K562 (cell line): ENCODE measurements at regions not wholly inside any gene's neighbourhood (a gene's known extent, or its start where the extent isn't known, plus 50 kb on each side); places are given as distances from the start of the nearest gene placed in this dataset.

ENCODE experiments used
- ATAC-seq: fragments of 200-7000 bp; cut with Tn5 transposase; 3 replicates; pipeline ENCODE4 v1.9.1; 2020; ENCODE audit warnings: moderate library complexity
- BruUV-seq: library from RNA; stranded (reverse); fragments of 400-500 nt; replicated peaks from 2 replicates; lab custom pipeline; 2021; lab: Mats Ljungman, UMichigan
- CTCF ChIA-PET: fragments of 300-600 bp; formaldehyde crosslinking; extraction: SDS; loops from one replicate; lab custom pipeline; 2021; ENCODE audit warnings: low intra/inter-chr PET ratio; lab: Yijun Ruan, JAX
- POLR2A ChIA-PET: fragments of 300-600, 350-650 bp; sonication (Branson Sonifier 250); formaldehyde crosslinking; extraction: SDS; loops from one replicate; lab custom pipeline; 2021; ENCODE audit warnings: antibody characterized with exemption, inconsistent platforms; lab: Yijun Ruan, JAX
- DNase-seq, 4 experiments: peaks; one replicate each; pipeline versions ENCODE4 v3.0.0 to v3.0.0-alpha.2; 2011 to 2018; ENCODE audit warnings: low spot score in 3 of 4, mixed read lengths in 3 of 4; ENCODE audit errors: extremely low read depth in 1 of 4
- FAIRE-seq: peaks from 2 replicates; lab custom pipeline; 2011; peaks lifted over from hg19 to GRCh38; lab: Jason Lieb, UNC
- H2AFZ ChIP-seq: 2 replicates; pipeline ENCODE4 v1.6.0; 2011; ENCODE audit warnings: low read depth, low read length, control low read depth, inconsistent platforms
- H3K27ac ChIP-seq: fragments of 200-600 bp; 3 replicates; pipeline ENCODE4 v1.8.0; 2011; ENCODE audit warnings: low read depth, mild to moderate bottlenecking, control low read depth, inconsistent platforms, low read length, moderate library complexity, mixed read lengths; ENCODE audit errors: extremely low read depth
- H3K27me3 ChIP-seq, 2 experiments: fragments of 300-600 bp in 1 of 2; 2 replicates in 1 of 2; 3 replicates in 1 of 2; pipeline versions ENCODE4 v1.6.0 to v1.8.0; 2011; ENCODE audit warnings: inconsistent platforms in 2 of 2, low read length in 2 of 2, mild to moderate bottlenecking in 1 of 2, mixed read lengths in 1 of 2, moderate library complexity in 1 of 2; ENCODE audit not compliant: control insufficient read depth in 2 of 2, insufficient read depth in 2 of 2
- H3K36me3 ChIP-seq: fragments of 300-600 bp; 3 replicates; pipeline ENCODE4 v1.8.0; 2011; ENCODE audit warnings: mild to moderate bottlenecking, low read length, inconsistent platforms; ENCODE audit not compliant: control insufficient read depth, insufficient read depth
- H3K4me1 ChIP-seq, 2 experiments: fragments of 200-600 bp in 1 of 2; replicated peaks in 1 of 2; 2 replicates in 1 of 2; 3 replicates in 1 of 2; pipeline versions ENCODE4 v1.5.1 to v1.8.0; 2011; ENCODE audit warnings: inconsistent platforms in 2 of 2, low read length in 2 of 2, mild to moderate bottlenecking in 1 of 2, mixed read lengths in 1 of 2, moderate library complexity in 1 of 2; ENCODE audit not compliant: control insufficient read depth in 2 of 2, insufficient read depth in 2 of 2
- H3K4me2 ChIP-seq: 2 replicates; pipeline ENCODE4 v1.6.1; 2011; ENCODE audit warnings: low read length, control low read depth, inconsistent platforms, mixed read lengths; ENCODE audit not compliant: insufficient read depth
- H3K4me3 ChIP-seq: fragments of 200-600 bp; sonication (generic), shearing (Covaris generic); 2 replicates; pipeline ENCODE4 v1.5.1; 2016; ENCODE audit warnings: control low read depth, inconsistent platforms
- H3K79me2 ChIP-seq: fragments of 200-600 bp; 3 replicates; pipeline ENCODE4 v1.8.0; 2011; ENCODE audit warnings: low read length, inconsistent platforms; ENCODE audit not compliant: control insufficient read depth, insufficient read depth
- H3K9ac ChIP-seq, 2 experiments: 2 replicates each; pipeline versions ENCODE4 v1.6.0 to v1.6.1; 2011; ENCODE audit warnings: low read depth in 2 of 2, low read length in 2 of 2, control low read depth in 1 of 2, inconsistent platforms in 1 of 2, mild to moderate bottlenecking in 1 of 2, mixed read lengths in 1 of 2; ENCODE audit not compliant: insufficient read depth in 1 of 2
- H3K9me1 ChIP-seq: one replicate; pipeline ENCODE4 v1.6.0; 2011; ENCODE audit warnings: inconsistent platforms, mild to moderate bottlenecking, low read length, moderate library complexity; ENCODE audit not compliant: control insufficient read depth, insufficient read depth
- H3K9me3 ChIP-seq: replicated peaks from 2 replicates; pipeline ENCODE4 v1.5.1; 2011; ENCODE audit warnings: low read depth, low read length, inconsistent platforms; ENCODE audit not compliant: control insufficient read depth, insufficient read depth
- H4K20me1 ChIP-seq: replicated peaks from 2 replicates; pipeline ENCODE4 v1.6.1; 2011; ENCODE audit warnings: low read length, inconsistent platforms, mixed read lengths; ENCODE audit not compliant: control insufficient read depth, insufficient read depth
- BDP1 ChIP-seq: IDR thresholded peaks from 3 replicates; pipeline ENCODE4 v1.6.1; 2011; ENCODE audit not compliant: insufficient read length, insufficient read depth
- EP400 ChIP-seq: fragments of 450-650 bp; IDR thresholded peaks from 2 replicates; pipeline ENCODE4 v1.6.1; 2017; ENCODE audit warnings: antibody characterized with exemption, mild to moderate bottlenecking, moderate library complexity
- ETS2 ChIP-seq: IDR thresholded peaks from 2 replicates; pipeline ENCODE4 v1.6.1; 2016; ENCODE audit warnings: borderline replicate concordance, missing genetic modification characterization, mild to moderate bottlenecking, moderate library complexity, missing compliant biosample characterization; ENCODE audit not compliant: poor library complexity, severe bottlenecking
- ETV6 ChIP-seq, 3 experiments: fragments of 150-350 bp in 1 of 3; sonication (generic) in 1 of 3; formaldehyde crosslinking in 1 of 3; IDR thresholded peaks; 2 replicates each; pipeline versions ENCODE4 v1.6.1 to v1.8.0; 2014 to 2022; ENCODE audit warnings: borderline replicate concordance in 2 of 3, low read depth in 2 of 3, antibody characterized with exemption in 1 of 3, low read length in 1 of 3, mild to moderate bottlenecking in 1 of 3, missing genetic modification reagents in 1 of 3
- EWSR1 ChIP-seq: fragments of 450-650 bp; IDR thresholded peaks from 2 replicates; pipeline ENCODE4 v1.6.1; 2018; ENCODE audit warnings: borderline replicate concordance, mild to moderate bottlenecking, low read depth, moderate library complexity; ENCODE audit not compliant: partially characterized antibody
- FOXM1 ChIP-seq, 2 experiments: fragments of 450-650 bp in 1 of 2; sonication (generic) in 1 of 2; formaldehyde crosslinking in 1 of 2; IDR thresholded peaks; 2 replicates each; pipeline versions ENCODE4 v1.6.1 to v1.9.0; 2017 to 2022; ENCODE audit warnings: low read depth in 2 of 2, mild to moderate bottlenecking in 2 of 2, missing genetic modification reagents in 1 of 2, moderate library complexity in 1 of 2
- GATAD2B ChIP-seq: fragments of 450-650 bp; IDR thresholded peaks from 2 replicates; pipeline ENCODE4 v1.6.1; 2017; ENCODE audit warnings: mild to moderate bottlenecking, borderline replicate concordance
- GTF2E2 ChIP-seq: fragments of 200-800 bp; sonication (Bioruptor generic); IDR thresholded peaks from 2 replicates; pipeline ENCODE4 v1.6.1; 2016; ENCODE audit warnings: missing genetic modification characterization, missing compliant biosample characterization
- HMBOX1 ChIP-seq: sonication (generic); IDR thresholded peaks from 2 replicates; pipeline ENCODE4 v1.6.1; 2016
- ILK ChIP-seq: fragments of 450-650 bp; IDR thresholded peaks from 2 replicates; pipeline ENCODE4 v1.6.1; 2016; ENCODE audit warnings: missing genetic modification characterization, low read depth, mild to moderate bottlenecking, missing compliant biosample characterization, moderate library complexity, borderline replicate concordance
- NCOA2 ChIP-seq, 2 experiments: fragments of 450-650 bp; IDR thresholded peaks; 2 replicates each; pipeline ENCODE4 v1.6.1; 2018; ENCODE audit warnings: mild to moderate bottlenecking in 2 of 2, moderate library complexity in 1 of 2; ENCODE audit not compliant: partially characterized antibody in 2 of 2
- POLR2G ChIP-seq: fragments of 200-400 bp; formaldehyde crosslinking; IDR thresholded peaks from 2 replicates; pipeline ENCODE4 v1.6.1; 2017; ENCODE audit warnings: low read depth, mild to moderate bottlenecking, antibody characterized with exemption, low read length, moderate library complexity
- PYGO2 ChIP-seq: fragments of 450-650 bp; IDR thresholded peaks from 2 replicates; pipeline ENCODE4 v1.6.1; 2016; ENCODE audit warnings: mild to moderate bottlenecking, missing genetic modification characterization, moderate library complexity, missing compliant biosample characterization
- RBM34 ChIP-seq: fragments of 200-400 bp; formaldehyde crosslinking; IDR thresholded peaks from 2 replicates; pipeline ENCODE4 v1.6.1; 2018; ENCODE audit warnings: low read length, borderline replicate concordance; ENCODE audit not compliant: insufficient read depth
- TAF1 ChIP-seq: IDR thresholded peaks from 2 replicates; pipeline ENCODE4 v1.6.1; 2011; ENCODE audit warnings: mild to moderate bottlenecking, low read length, moderate library complexity; ENCODE audit not compliant: insufficient read depth, control insufficient read depth, severe bottlenecking; ENCODE audit errors: extremely low read depth
- TAL1 ChIP-seq: fragments of 450-650 bp; IDR thresholded peaks from 2 replicates; pipeline ENCODE4 v1.6.1; 2016; ENCODE audit warnings: mild to moderate bottlenecking
- ZNF165 ChIP-seq: fragments of 250-450 bp; sonication (Bioruptor Pico); IDR thresholded peaks from 2 replicates; pipeline ENCODE4 v1.4.0; 2020; ENCODE audit warnings: borderline replicate concordance
- ZNF197 ChIP-seq: fragments of 200-800 bp; sonication (Bioruptor generic); IDR thresholded peaks from 2 replicates; pipeline ENCODE4 v1.6.1; 2016; ENCODE audit warnings: low read depth, missing genetic modification characterization, missing compliant biosample characterization
- WGBS: fragments of 100-300 bp; shearing (Covaris generic); methylation state at CpG from one replicate; pipeline ENCODE4 v1.1.6; 2016; ENCODE audit warnings: low coverage, mixed read lengths; ENCODE audit not compliant: insufficient coverage; ENCODE audit errors: missing lambda C conversion rate; 5-methylcytosine and 5-hydroxymethylcytosine counted together
- in situ Hi-C: fragments of 300-500 bp; cut with MboI; formaldehyde crosslinking; loops from 4 replicates; pipeline ENCODE4 v1.15.0; 2018; ENCODE audit warnings: inconsistent platforms, mixed read lengths
- intact Hi-C: fragments of 100-400 bp; cut with micrococcal nuclease; formaldehyde crosslinking; loops from 2 replicates; pipeline ENCODE4 v1.14.2; 2022

- WGBS, result 0% methylated on average over 2 of the region's 2 CpGs
- intact Hi-C loops (no loop called here), in situ Hi-C loops (no loop called here)
- Histone ChIP-seq H3K4me1 (no peaks in the 10 kb centered on the region), H3K79me2 (no peaks in the 10 kb centered on the region), H4K20me1 (no peaks in the 10 kb centered on the region), H3K4me3 (no peak overlapping the region), H3K9me3 (no peaks in the 10 kb centered on the region), H3K27me3 (no peaks in the 10 kb centered on the region), H3K27ac (no peak overlapping the region), H3K9me1 (no peaks in the 10 kb centered on the region), H2AFZ (no peak overlapping the region), H3K4me2 (no peak overlapping the region), H3K9ac (no peak overlapping the region), H3K36me3 (no peaks in the 10 kb centered on the region)
- ChIA-PET POLR2A (no interaction called here), CTCF (no interaction called here)
- no TSS peak for BruUV-seq
- no peak for DNase-seq
- no peak for TF ChIP-seq ETV6 (IDR thresholded peaks at IDR 0.05; ENCODE audit: borderline replicate concordance in 1 of 2, low read depth in 2 of 2, low read length in 1 of 2)
- no peak for TF ChIP-seq ETV6 (CRISPR knock-in tag; IDR thresholded peaks at IDR 0.05; ENCODE audit: borderline replicate concordance)
- no peak for TF ChIP-seq ZNF197 (CRISPR knock-in tag)
- TF ChIP-seq GATAD2B, result no peak
- TF ChIP-seq HMBOX1, result no peak
- TF ChIP-seq POLR2G, result no peak
- no peak for TF ChIP-seq GTF2E2 (tag)
- no peak for TF ChIP-seq TAL1
- no peak for TF ChIP-seq EWSR1
- TF ChIP-seq RBM34, result no peak
- TF ChIP-seq TAF1, result no peak
- no peak for TF ChIP-seq PYGO2 (tag)
- no peak for TF ChIP-seq ILK
- TF ChIP-seq FOXM1 (IDR thresholded peaks at IDR 0.05; ENCODE audit: low read depth), result no peak
- TF ChIP-seq FOXM1 (CRISPR knock-in tag; IDR thresholded peaks at IDR 0.05; ENCODE audit: low read depth), result no peak
- TF ChIP-seq EP400, result no peak
- TF ChIP-seq ZNF165, result no peak
- TF ChIP-seq NCOA2 (IDR thresholded peaks at IDR 0.05; ENCODE audit: partially characterized antibody in 2 of 2), result no peak
- TF ChIP-seq ETS2, result no peak
- no peak for TF ChIP-seq BDP1
- FAIRE-seq, result no peak
- no peak for ATAC-seq
Measured at GRCh38 chr5:53335115-53335514, 145.3 kb upstream of the FST start.
